Brain microvascular endothelial cell (primary cell): ENCODE measurements at regions not wholly inside any gene's neighbourhood (a gene's known extent, or its start where the extent isn't known, plus 50 kb on each side); places are given as distances from the start of the nearest gene placed in this dataset.

ENCODE experiments used
- DNase-seq: peaks from one replicate; pipeline ENCODE4 v3.0.0-alpha.2; 2020
- H3K27ac ChIP-seq: fragments of 250-450 bp; sonication (Bioruptor Pico); 2 replicates; pipeline ENCODE4 v1.5.1; 2020; ENCODE audit warnings: mild to moderate bottlenecking, moderate library complexity
- H3K27me3 ChIP-seq: fragments of 250-450 bp; sonication (Bioruptor Pico); replicated peaks from 2 replicates; pipeline ENCODE4 v1.5.1; 2020; ENCODE audit warnings: mild to moderate bottlenecking
- H3K36me3 ChIP-seq: fragments of 250-450 bp; sonication (Bioruptor Pico); replicated peaks from 2 replicates; pipeline ENCODE4 v1.5.1; 2020; ENCODE audit warnings: mild to moderate bottlenecking
- H3K4me3 ChIP-seq: 2 replicates; pipeline ENCODE4 v1.5.1; 2011; ENCODE audit warnings: low read depth, mild to moderate bottlenecking, control low read depth, low read length, moderate library complexity
- CTCF ChIP-seq: IDR thresholded peaks from 2 replicates; pipeline ENCODE4 v1.5.1; 2011; ENCODE audit warnings: low read depth, mild to moderate bottlenecking, moderate library complexity, low read length, control low read depth, inconsistent platforms; ENCODE audit errors: missing control alignments
- in situ Hi-C: cut with HindIII; loops from 2 replicates; pipeline ENCODE4 v1.10.0; 2017; ENCODE audit warnings: low sequenced_read_pairs, low pct_ligation_motif_present

GRCh38 chr3:78041486-78041885 is 1001.6 kb downstream of the ROBO2 start:
- H3K36me3 ChIP-seq, result no peaks in the 10 kb centered on the region
- in situ Hi-C loops, result no loop called here

DNA sequence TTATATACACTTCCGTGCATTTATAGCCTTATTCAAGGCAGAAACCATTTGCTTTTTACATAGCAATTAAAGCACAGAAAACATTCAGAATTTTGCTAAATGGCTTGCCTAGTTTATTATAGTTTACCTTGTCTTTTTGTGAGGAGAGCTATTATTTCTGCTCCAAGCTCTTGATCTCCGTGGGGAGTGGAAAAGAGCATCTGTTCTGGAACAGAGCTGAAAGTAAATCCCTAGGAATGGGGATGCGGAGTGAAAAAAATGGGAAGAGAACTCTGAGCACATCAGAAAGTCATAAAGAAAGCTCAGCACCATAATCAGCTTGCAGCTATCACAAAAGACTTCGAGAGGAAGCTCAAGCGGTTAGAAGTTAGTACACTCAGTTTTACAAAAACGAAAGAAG is 1006.7 kb downstream of the ROBO2 start:
- H3K27ac ChIP-seq, result no peak overlapping the region
- H3K4me3 ChIP-seq, result no peak overlapping the region
- TF ChIP-seq CTCF, result no peak
- DNase-seq, result no peak
- no peaks in the 10 kb centered on the region for H3K27me3 ChIP-seq
- no peaks in the 10 kb centered on the region for H3K36me3 ChIP-seq
- in situ Hi-C loops, result no loop called here

More at GRCh38 chr3:78041486-78041885, 1001.6 kb downstream of the ROBO2 start:
- Histone ChIP-seq H3K27me3 (no peaks in the 10 kb centered on the region), H3K27ac (no peak overlapping the region), H3K4me3 (no peak overlapping the region)
- DNase-seq, result no peak
- no peak for TF ChIP-seq CTCF

GRCh38 chr3:78048698-78049097 is 1008.8 kb downstream of the ROBO2 start:
- no peak for DNase-seq
- in situ Hi-C loops, result no loop called here
- TF ChIP-seq CTCF, result no peak
- Histone ChIP-seq H3K4me3 (no peak overlapping the region), H3K27ac (no peak overlapping the region), H3K27me3 (no peaks in the 10 kb centered on the region), H3K36me3 (no peaks in the 10 kb centered on the region)

- TF ChIP-seq CTCF, result no peak
- Histone ChIP-seq H3K4me3 (no peak overlapping the region), H3K27me3 (no peaks in the 10 kb centered on the region), H3K36me3 (no peaks in the 10 kb centered on the region), H3K27ac (no peak overlapping the region)
- in situ Hi-C loops, result no loop called here
- no peak for DNase-seq
Observed at GRCh38 chr3:78049521-78049920, 1009.6 kb downstream of the ROBO2 start.

- TF ChIP-seq CTCF, result no peak
- no peak overlapping the region for H3K27ac ChIP-seq
- DNase-seq, result no peak
- in situ Hi-C loops, result no loop called here
- no peaks in the 10 kb centered on the region for H3K36me3 ChIP-seq
- H3K27me3 ChIP-seq, result no peaks in the 10 kb centered on the region
- no peak overlapping the region for H3K4me3 ChIP-seq
Observed at GRCh38 chr3:78050276-78051065, 1010.6 kb downstream of the ROBO2 start.

- H3K36me3 ChIP-seq, result no peaks in the 10 kb centered on the region
- in situ Hi-C loops, result no loop called here
- H3K4me3 ChIP-seq, result no peak overlapping the region
- no peaks in the 10 kb centered on the region for H3K27me3 ChIP-seq
- no peak for TF ChIP-seq CTCF
- DNase-seq, result no peak
- H3K27ac ChIP-seq, result no peak overlapping the region
Observed at GRCh38 chr3:78052746-78053145, 1012.8 kb downstream of the ROBO2 start.
